ENCODE measurements at regions not wholly inside any gene's neighbourhood (a gene's known extent, or its start where the extent isn't known, plus 50 kb on each side); places are given as distances from the start of the nearest gene placed in this dataset.

DNA sequence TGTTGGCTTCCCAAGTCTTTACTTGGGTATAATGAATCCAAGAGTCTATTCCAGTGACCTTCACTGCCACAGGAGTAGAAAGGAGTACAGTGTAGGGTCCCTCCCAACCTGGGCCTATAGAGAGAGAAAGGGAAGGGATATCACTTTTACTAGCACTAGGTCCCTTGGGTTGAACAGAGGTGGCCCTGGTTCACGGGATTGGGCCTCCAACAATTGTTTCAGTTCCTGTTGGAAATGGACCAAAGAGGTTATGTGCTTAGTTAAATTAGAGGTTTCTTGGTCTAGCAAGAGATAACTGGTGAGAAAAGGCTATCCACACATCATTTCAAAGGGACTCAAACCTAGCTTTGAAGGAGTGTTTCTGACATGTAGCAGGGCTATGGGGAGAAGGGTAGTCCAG, 57.1 kb upstream of the MED14 start:
- TF ChIP-seq JUN (IDR thresholded peaks at IDR 0.05; ENCODE audit: low read depth, low read length), result no peak
- no peak for TF ChIP-seq EP300 (IDR thresholded peaks at IDR 0.05; ENCODE audit: borderline replicate concordance in 1 of 2, low read depth in 2 of 2, low read length in 2 of 2)
- TF ChIP-seq, protein P1, sequence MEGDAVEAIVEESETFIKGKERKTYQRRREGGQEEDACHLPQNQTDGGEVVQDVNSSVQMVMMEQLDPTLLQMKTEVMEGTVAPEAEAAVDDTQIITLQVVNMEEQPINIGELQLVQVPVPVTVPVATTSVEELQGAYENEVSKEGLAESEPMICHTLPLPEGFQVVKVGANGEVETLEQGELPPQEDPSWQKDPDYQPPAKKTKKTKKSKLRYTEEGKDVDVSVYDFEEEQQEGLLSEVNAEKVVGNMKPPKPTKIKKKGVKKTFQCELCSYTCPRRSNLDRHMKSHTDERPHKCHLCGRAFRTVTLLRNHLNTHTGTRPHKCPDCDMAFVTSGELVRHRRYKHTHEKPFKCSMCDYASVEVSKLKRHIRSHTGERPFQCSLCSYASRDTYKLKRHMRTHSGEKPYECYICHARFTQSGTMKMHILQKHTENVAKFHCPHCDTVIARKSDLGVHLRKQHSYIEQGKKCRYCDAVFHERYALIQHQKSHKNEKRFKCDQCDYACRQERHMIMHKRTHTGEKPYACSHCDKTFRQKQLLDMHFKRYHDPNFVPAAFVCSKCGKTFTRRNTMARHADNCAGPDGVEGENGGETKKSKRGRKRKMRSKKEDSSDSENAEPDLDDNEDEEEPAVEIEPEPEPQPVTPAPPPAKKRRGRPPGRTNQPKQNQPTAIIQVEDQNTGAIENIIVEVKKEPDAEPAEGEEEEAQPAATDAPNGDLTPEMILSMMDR (IDR thresholded peaks at IDR 0.05; ENCODE audit: control extremely low read depth in 1 of 3, insufficient read depth in 1 of 3, low read depth in 1 of 3, low read length in 3 of 3), result no peak
- TF ChIP-seq JUND (IDR thresholded peaks at IDR 0.05; ENCODE audit: low read length), result no peak

Measured in H1 (cell line).